NCI-H1436 (cell line): ENCODE measurements at regions not wholly inside any gene's neighbourhood (a gene's known extent, or its start where the extent isn't known, plus 50 kb on each side); places are given as distances from the start of the nearest gene placed in this dataset.

ENCODE experiments used
- DNase-seq: peaks from one replicate; lab custom pipeline; 2025; lab: John Stamatoyannopoulos, UW

GRCh38 chr6:40796260-40797221 lies 209.4 kb upstream of the LRFN2 start:
- peak; percentile 48 for DNase-seq

DNA sequence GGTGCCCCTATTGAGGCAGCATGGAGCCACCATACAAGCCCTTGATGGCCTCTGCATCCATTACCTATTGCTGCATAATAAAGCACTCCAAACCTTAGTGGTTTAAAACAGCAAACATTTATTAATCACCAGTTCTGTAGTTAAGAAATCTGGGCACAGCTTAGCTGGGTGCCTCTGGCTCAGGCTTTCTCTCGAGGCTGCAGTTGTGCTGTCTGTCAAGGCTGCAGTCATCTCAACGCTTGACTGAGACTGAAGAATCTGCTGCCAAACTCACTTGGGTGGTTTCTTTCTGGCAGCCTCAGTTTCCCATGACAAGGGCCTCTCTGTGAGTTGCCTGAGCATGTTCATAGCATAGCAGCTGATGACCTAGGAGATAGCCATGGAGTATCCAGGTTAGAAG lies 207.4 kb upstream of the LRFN2 start:
- no peak for DNase-seq

DNA sequence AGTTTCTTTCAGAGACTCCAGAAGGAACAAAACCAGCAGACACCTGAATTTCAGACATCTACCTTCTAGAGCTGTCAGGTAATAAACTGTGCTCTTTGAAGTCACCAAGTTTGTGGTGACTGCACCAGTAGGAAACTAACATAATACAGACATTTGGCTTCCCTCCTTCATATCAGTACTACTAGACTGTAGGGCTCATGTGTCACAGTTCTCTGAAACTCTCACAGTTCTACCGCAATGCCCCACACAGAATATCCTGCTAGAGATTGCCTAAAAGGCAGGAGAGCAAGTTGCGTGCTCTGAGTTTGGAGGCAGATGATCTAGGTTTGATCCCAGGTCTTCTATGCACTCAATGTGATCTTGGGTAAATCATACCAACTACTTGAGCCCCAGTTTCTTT lies 205.0 kb upstream of the LRFN2 start:
- DNase-seq: no peak

DNA sequence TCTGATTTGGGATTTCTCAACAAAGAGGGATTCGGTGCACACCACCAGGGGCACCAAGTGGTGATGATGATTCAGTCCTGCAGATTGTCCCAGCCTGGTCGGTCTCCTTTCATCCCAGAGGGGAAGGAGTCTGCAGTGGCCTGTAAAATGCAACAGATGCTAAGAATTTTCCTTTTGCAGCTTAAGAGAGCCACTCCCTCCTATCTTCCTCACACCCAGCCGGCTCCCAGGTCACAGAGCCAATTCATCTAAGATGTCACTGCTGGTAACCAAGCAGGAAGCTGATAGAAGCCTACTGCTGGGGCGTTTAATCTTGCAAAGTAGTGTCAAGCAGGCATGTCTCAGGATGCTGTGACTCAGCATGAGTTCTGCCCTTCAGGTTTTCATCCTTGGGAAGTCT lies 203.8 kb upstream of the LRFN2 start:
- no peak for DNase-seq

GRCh38 chr6:40788661-40789655 lies 201.8 kb upstream of the LRFN2 start:
- no peak for DNase-seq

- DNase-seq: no peak
Observed at GRCh38 chr6:40782355-40782754, 195.2 kb upstream of the LRFN2 start.

DNA sequence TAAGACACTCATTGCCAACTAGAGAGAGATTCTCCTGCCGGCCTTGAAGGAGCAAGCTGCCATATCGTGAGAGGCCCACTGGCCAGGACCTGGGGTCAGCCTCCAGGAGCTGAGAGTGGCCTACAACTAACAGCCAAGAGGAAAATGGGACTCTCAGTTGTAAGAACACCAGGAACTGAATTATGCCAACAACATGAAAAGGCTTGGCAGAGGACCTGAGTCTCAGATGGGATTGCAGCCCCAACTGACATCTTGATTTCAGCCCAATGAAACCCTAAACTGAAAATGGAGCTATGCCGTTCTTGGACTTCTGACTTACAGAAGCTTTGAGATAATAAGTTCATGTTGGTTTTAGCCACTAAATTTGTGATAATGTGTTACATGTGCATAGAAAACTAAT lies 193.5 kb upstream of the LRFN2 start:
- no peak for DNase-seq

DNA sequence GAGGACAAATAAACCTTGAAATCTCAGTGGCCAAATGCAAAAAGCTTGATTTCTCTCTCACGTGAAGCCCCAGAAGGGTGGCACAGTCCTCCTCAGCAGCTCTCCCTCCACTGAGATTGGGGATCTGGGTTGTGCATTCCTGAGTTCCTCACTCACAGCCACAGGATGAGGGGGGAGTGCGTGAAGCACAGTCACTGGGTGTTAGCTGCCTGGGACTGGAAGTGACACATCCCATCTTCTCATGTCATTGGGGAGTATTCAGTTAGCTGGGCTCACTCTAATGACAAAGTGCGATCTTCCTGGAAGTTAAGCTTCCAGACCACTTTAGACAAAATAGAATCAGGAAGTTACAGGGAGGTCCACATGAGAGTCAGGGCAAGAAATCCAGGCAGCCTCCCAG lies 192.2 kb upstream of the LRFN2 start:
- no peak for DNase-seq

DNA sequence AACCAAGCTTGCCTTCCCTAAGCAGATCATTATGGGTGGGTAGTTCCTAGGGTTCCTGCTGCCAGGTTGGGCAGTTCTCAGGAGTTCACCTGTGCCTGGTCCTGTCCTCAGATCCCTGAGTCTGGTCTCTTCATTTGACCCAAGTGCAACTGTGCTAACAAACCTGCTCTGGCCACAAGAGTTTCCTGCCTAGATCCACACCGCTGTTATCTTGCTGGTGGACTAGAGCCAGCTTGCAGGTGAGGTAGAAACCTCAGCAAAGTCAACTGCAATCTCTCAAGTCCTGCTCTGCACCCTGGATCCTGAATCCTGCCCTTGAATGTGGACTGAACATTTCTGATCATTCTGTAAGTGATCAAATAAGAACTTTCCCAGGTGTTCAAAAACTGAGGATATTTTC lies 191.8 kb upstream of the LRFN2 start:
- DNase-seq: no peak

DNA sequence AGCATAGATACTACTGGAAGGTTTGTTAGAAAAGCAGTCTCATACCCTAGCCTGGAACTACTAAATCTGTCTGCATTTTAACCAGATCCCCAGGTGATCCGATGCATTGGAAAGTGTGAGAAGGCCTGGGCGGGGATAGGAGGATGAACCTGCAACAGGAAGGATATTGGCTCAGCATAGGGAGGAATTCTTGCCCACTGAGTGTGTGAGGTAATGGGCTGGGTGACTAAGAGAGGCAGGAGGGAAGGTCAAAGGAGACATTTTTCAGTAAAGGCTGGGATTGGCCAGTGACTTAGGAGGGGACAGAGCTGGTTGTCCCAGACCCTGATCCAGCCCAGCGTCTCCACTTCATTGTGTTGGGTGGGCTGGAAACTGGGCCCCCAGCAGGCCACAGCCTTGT lies 191.0 kb upstream of the LRFN2 start:
- DNase-seq: no peak

DNA sequence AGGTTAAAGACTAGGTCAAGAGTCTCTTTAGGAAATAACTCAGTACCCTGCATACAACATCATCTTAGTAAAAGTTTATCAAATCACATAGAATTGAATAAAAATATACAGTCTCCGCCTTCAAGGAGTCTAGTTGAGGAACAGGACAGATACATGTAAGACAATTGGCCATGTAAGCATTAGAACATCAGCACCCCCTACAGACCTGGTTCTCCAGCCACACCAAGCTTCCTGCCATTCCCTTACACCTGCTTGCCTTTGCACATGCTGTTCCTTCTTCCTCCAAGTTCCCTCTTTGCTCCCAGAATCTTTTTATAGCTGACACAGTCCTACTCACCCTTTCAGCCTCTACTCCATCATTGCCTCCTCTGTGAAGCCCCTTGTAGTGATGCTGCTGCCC lies 187.8 kb upstream of the LRFN2 start:
- DNase-seq: no peak

GRCh38 chr6:40770794-40771193 lies 183.6 kb upstream of the LRFN2 start:
- no peak for DNase-seq

DNA sequence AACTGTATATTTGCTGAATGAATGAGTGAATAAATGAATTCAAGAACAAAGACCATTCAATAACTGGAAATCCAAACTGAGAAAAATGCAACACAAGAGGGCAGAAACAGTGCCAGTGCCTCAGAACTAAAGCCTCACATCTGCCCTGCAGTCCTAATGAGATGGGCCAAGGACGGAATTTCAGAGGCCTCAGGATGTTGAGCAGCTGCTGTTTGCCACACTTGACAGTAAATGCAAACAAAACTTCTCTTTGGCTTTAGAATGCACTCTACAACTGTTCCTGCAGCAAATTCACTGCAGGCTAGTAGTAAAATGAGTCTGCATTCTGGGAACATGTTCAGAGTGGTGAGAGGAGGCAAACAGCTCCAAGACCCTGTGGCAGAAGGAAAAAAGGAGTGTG lies 177.6 kb upstream of the LRFN2 start:
- no peak for DNase-seq

DNA sequence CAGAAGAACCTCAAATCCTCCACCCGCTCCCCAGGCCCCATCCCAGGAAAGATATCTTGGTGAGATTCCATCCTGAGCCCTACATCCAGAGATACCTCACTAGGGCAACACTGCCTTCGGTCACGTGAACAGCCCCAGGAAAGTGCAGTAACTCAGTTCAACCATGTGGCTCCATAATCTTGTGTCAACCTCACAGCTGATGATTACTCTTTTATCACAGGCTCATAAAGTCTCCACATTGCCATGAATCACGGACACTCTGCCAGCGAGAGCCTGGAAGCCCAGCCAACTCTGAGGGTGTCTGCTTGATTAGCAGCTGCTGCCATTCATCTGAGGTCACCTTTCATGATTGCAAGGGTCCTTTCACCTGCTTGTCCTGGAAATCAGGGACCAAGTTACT lies 175.8 kb upstream of the LRFN2 start:
- DNase-seq: no peak

GRCh38 chr6:40760887-40761286 lies 173.7 kb upstream of the LRFN2 start:
- no peak for DNase-seq

DNA sequence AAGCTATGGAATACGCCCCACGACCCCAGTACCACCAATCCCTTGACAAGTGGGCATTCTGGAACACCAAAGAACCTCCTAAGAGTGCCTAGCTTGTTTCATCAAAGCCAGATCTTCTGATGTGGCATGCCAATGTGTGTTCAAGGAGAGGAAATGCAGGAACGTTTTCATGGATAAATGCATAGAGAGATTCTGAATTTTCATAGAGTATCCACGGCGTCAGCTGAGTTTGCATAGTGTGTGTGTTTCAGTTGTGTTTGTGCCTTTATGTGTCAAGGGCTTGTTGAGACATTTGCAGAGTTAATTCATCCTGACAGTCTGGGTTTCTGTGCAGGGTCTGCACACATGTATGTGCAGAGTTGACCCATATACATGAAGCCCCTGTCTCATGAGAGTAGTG lies 172.7 kb upstream of the LRFN2 start:
- no peak for DNase-seq

- no peak for DNase-seq
Observed at GRCh38 chr6:40759264-40759663, 172.1 kb upstream of the LRFN2 start.

GRCh38 chr6:40755749-40756452 lies 168.7 kb upstream of the LRFN2 start:
- DNase-seq: no peak

- DNase-seq: no peak
Observed at GRCh38 chr6:40755046-40755681, 168.0 kb upstream of the LRFN2 start.

- DNase-seq: no peak
Observed at GRCh38 chr6:40754461-40755045, 167.4 kb upstream of the LRFN2 start.
